Nephron progenitor cell (in vitro differentiated cells): ENCODE measurements at regions not wholly inside any gene's neighbourhood (a gene's known extent, or its start where the extent isn't known, plus 50 kb on each side); places are given as distances from the start of the nearest gene placed in this dataset.

Experiments used
- DNase-seq: peaks from one replicate; pipeline ENCODE4 v3.0.0; 2021
- H3K27ac Mint-ChIP-seq: 2 replicates; pipeline ENCODE4 v1.8.0; 2021; ENCODE audit warnings: mild to moderate bottlenecking, moderate library complexity, mixed read lengths
- H3K27me3 Mint-ChIP-seq: 2 replicates; pipeline ENCODE4 v1.8.0; 2021; ENCODE audit warnings: mild to moderate bottlenecking, low read depth, mixed read lengths; ENCODE audit not compliant: poor library complexity
- H3K36me3 Mint-ChIP-seq: 2 replicates; pipeline ENCODE4 v1.8.0; 2021; ENCODE audit warnings: low read depth, mixed read lengths
- H3K4me1 Mint-ChIP-seq: 2 replicates; pipeline ENCODE4 v1.8.0; 2021; ENCODE audit warnings: mixed read lengths
- H3K4me3 Mint-ChIP-seq: 2 replicates; pipeline ENCODE4 v1.8.0; 2021; ENCODE audit warnings: mild to moderate bottlenecking, moderate library complexity, mixed read lengths
- H3K9me3 Mint-ChIP-seq: 2 replicates; pipeline ENCODE4 v1.8.0; 2021; ENCODE audit warnings: mild to moderate bottlenecking, moderate library complexity, mixed read lengths
- CTCF ChIP-seq: fragments of 200-600 bp; sonication (generic); IDR thresholded peaks from 2 replicates; pipeline ENCODE4 v1.5.0; 2021; ENCODE audit warnings: antibody characterized with exemption

GRCh38 chr1:232471250-232471649 is 158.7 kb downstream of the SIPA1L2 start:
- H3K36me3 Mint-ChIP-seq: peaks cover 26% of the 10 kb centered on the region
- H3K4me1 Mint-ChIP-seq: peaks cover 21% of the 10 kb centered on the region
- no peak overlapping the region for H3K27ac Mint-ChIP-seq
- no peak for DNase-seq
- TF ChIP-seq CTCF: no peak
- no peak overlapping the region for H3K4me3 Mint-ChIP-seq
- H3K27me3 Mint-ChIP-seq: no peaks in the 10 kb centered on the region
- no peaks in the 10 kb centered on the region for H3K9me3 Mint-ChIP-seq

- no peak for TF ChIP-seq CTCF
- peaks cover 31% of the 10 kb centered on the region for H3K36me3 Mint-ChIP-seq
- no peaks in the 10 kb centered on the region for H3K27me3 Mint-ChIP-seq
- H3K4me1 Mint-ChIP-seq: peaks cover 20% of the 10 kb centered on the region
- no peaks in the 10 kb centered on the region for H3K9me3 Mint-ChIP-seq
- DNase-seq: no peak
- H3K27ac Mint-ChIP-seq: no peak overlapping the region
- no peak overlapping the region for H3K4me3 Mint-ChIP-seq
Measured at GRCh38 chr1:232470711-232471110, 159.2 kb downstream of the SIPA1L2 start.

GRCh38 chr1:232468249-232468648 is 161.7 kb downstream of the SIPA1L2 start:
- DNase-seq: no peak
- H3K4me1 Mint-ChIP-seq: peaks cover 18% of the 10 kb centered on the region
- H3K27me3 Mint-ChIP-seq: peaks cover 2% of the 10 kb centered on the region
- no peaks in the 10 kb centered on the region for H3K9me3 Mint-ChIP-seq
- no peak overlapping the region for H3K27ac Mint-ChIP-seq
- no peak overlapping the region for H3K4me3 Mint-ChIP-seq
- TF ChIP-seq CTCF: no peak
- peaks cover 46% of the 10 kb centered on the region for H3K36me3 Mint-ChIP-seq

GRCh38 chr1:232467073-232467760 is 162.7 kb downstream of the SIPA1L2 start:
- no peak for DNase-seq
- H3K36me3 Mint-ChIP-seq: peaks cover 45% of the 10 kb centered on the region
- H3K4me3 Mint-ChIP-seq: no peak overlapping the region
- H3K4me1 Mint-ChIP-seq: peaks cover 19% of the 10 kb centered on the region
- no peak for TF ChIP-seq CTCF
- H3K27me3 Mint-ChIP-seq: peaks cover 2% of the 10 kb centered on the region
- H3K27ac Mint-ChIP-seq: no peak overlapping the region
- H3K9me3 Mint-ChIP-seq: no peaks in the 10 kb centered on the region

GRCh38 chr1:232464325-232464724 is 165.6 kb downstream of the SIPA1L2 start:
- peaks cover 2% of the 10 kb centered on the region for H3K27me3 Mint-ChIP-seq
- peaks cover 34% of the 10 kb centered on the region for H3K36me3 Mint-ChIP-seq
- no peak overlapping the region for H3K27ac Mint-ChIP-seq
- no peak for TF ChIP-seq CTCF
- H3K4me1 Mint-ChIP-seq: peaks cover 19% of the 10 kb centered on the region
- H3K4me3 Mint-ChIP-seq: no peak overlapping the region
- no peaks in the 10 kb centered on the region for H3K9me3 Mint-ChIP-seq
- no peak for DNase-seq

GRCh38 chr1:232463225-232463624 is 166.7 kb downstream of the SIPA1L2 start:
- TF ChIP-seq CTCF: no peak
- H3K9me3 Mint-ChIP-seq: no peaks in the 10 kb centered on the region
- DNase-seq: no peak
- H3K4me1 Mint-ChIP-seq: peaks cover 19% of the 10 kb centered on the region
- peaks cover 34% of the 10 kb centered on the region for H3K36me3 Mint-ChIP-seq
- no peak overlapping the region for H3K4me3 Mint-ChIP-seq
- H3K27ac Mint-ChIP-seq: no peak overlapping the region
- peaks cover 2% of the 10 kb centered on the region for H3K27me3 Mint-ChIP-seq
